NB4 (cell line): ENCODE measurements at regions not wholly inside any gene's neighbourhood (a gene's known extent, or its start where the extent isn't known, plus 50 kb on each side); places are given as distances from the start of the nearest gene placed in this dataset.

Experiments
- DNase-seq: peaks from one replicate; pipeline ENCODE4 v3.0.0; 2010; ENCODE audit warnings: low read depth
- H3K4me3 ChIP-seq: one replicate; pipeline ENCODE4 v1.5.1; 2011; ENCODE audit warnings: mild to moderate bottlenecking, low read depth, low read length, moderate library complexity
- MYC ChIP-seq: IDR thresholded peaks from 2 replicates; pipeline ENCODE4 v1.6.1; 2011; ENCODE audit warnings: low read depth, low read length
- POLR2A ChIP-seq: IDR thresholded peaks from 2 replicates; pipeline ENCODE4 v1.6.1; 2011; ENCODE audit warnings: mild to moderate bottlenecking; ENCODE audit not compliant: insufficient read length; ENCODE audit errors: extremely low read depth
- TF ChIP-seq, protein P1 (sequence below): IDR thresholded peaks from one replicate; pipeline ENCODE4 v1.5.1; 2012; ENCODE audit warnings: low read depth, low read length
- TF ChIP-seq, protein P2 (sequence below): IDR thresholded peaks from 2 replicates; pipeline ENCODE4 v1.6.1; 2011; ENCODE audit warnings: low read depth, low read length

DNA sequence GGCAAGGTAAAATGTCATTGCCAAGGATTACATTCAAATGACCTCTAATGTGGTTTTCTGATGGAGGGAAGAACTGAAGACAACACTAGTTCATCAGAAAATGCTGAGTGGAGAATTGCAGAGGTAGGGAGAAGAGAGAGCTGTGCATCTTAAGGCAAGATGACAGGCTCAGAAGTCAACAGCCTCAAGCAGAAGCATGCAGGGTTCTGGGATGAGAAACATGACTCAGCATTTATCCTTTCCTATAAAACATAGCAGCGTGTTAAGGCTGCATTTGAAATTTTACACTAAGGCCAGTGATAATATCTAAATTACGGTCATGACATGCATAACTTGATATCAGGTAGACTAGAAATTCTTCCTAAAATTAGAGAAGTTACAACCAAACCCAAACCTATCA is 53.7 kb upstream of the DYRK2 start:
- TF ChIP-seq MYC: no peak
- TF ChIP-seq POLR2A: no peak
- TF ChIP-seq, protein P1, sequence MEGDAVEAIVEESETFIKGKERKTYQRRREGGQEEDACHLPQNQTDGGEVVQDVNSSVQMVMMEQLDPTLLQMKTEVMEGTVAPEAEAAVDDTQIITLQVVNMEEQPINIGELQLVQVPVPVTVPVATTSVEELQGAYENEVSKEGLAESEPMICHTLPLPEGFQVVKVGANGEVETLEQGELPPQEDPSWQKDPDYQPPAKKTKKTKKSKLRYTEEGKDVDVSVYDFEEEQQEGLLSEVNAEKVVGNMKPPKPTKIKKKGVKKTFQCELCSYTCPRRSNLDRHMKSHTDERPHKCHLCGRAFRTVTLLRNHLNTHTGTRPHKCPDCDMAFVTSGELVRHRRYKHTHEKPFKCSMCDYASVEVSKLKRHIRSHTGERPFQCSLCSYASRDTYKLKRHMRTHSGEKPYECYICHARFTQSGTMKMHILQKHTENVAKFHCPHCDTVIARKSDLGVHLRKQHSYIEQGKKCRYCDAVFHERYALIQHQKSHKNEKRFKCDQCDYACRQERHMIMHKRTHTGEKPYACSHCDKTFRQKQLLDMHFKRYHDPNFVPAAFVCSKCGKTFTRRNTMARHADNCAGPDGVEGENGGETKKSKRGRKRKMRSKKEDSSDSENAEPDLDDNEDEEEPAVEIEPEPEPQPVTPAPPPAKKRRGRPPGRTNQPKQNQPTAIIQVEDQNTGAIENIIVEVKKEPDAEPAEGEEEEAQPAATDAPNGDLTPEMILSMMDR: no peak
- TF ChIP-seq, protein P2, sequence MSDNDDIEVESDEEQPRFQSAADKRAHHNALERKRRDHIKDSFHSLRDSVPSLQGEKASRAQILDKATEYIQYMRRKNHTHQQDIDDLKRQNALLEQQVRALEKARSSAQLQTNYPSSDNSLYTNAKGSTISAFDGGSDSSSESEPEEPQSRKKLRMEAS: no peak
- no peak for DNase-seq
- H3K4me3 ChIP-seq: no peak overlapping the region

DNA sequence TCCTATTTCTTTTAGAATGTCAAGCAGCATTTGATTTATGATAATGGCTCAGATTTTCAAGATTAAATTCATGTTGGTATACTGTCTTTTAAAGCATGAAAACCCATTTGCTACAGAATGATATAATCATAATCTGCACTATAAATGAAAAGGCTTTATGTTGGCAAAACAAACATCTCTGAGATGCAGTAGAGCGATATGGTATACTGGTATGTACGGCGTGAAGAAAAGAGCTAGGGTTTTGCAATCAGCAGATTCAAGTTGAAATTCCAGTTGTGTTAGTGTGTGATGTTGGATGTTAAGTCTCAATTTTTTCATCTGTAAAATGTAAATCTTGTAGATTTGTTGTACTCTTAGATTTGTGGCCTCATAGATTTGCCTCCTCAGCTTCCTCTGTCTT is 53.2 kb upstream of the DYRK2 start:
- DNase-seq: no peak
- H3K4me3 ChIP-seq: no peak overlapping the region
- TF ChIP-seq MYC: no peak
- TF ChIP-seq, protein P2: no peak
- TF ChIP-seq, protein P1: no peak
- no peak for TF ChIP-seq POLR2A

DNA sequence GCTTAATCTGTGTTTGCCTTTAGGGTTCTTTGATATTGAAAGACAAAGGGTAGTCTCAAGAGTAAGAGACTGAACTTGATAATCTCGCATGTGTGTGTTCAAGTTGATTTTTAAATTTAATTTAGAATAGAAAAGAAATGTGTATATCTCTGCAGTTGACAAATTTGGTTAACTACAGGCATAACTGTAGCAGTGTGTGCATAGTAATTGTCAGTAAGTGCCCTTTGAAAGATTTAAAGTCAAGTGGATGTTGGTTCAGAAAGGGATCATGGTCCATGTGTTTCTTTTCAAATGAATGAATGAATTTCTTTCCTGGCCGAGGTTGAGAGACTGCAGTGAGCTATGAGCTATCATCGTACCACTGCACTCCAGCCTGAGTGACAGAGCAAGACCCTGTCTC is 49.9 kb upstream of the DYRK2 start:
- no peak overlapping the region for H3K4me3 ChIP-seq
- TF ChIP-seq, protein P2: no peak
- TF ChIP-seq, protein P1: no peak
- DNase-seq: no peak
